ENCODE measurements at regions not wholly inside any gene's neighbourhood (a gene's known extent, or its start where the extent isn't known, plus 50 kb on each side); places are given as distances from the start of the nearest gene placed in this dataset.
A peak's percentile ranks its signal among the peaks of the same experiment; 100 is the strongest.

DNA sequence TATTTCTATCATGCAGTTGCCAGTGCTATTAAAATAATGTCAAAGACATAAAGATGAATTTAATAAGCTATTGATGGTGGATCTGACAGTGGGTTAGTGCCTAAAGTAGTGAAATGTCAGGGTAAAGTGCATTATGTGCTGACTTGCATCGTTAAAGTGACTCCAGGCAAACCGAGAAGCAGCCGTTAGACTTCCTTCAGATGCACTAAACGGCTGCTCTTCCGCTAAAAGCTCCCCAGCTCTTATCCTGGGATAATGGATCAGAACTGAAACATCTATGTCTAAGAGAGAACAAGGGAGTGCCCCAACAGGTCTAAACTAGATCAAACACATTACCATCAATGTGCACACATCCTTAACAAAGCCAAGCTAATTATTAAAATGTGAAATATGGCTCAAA lies 468.2 kb downstream of the NTRK2 start:
- TF ChIP-seq, protein P1, sequence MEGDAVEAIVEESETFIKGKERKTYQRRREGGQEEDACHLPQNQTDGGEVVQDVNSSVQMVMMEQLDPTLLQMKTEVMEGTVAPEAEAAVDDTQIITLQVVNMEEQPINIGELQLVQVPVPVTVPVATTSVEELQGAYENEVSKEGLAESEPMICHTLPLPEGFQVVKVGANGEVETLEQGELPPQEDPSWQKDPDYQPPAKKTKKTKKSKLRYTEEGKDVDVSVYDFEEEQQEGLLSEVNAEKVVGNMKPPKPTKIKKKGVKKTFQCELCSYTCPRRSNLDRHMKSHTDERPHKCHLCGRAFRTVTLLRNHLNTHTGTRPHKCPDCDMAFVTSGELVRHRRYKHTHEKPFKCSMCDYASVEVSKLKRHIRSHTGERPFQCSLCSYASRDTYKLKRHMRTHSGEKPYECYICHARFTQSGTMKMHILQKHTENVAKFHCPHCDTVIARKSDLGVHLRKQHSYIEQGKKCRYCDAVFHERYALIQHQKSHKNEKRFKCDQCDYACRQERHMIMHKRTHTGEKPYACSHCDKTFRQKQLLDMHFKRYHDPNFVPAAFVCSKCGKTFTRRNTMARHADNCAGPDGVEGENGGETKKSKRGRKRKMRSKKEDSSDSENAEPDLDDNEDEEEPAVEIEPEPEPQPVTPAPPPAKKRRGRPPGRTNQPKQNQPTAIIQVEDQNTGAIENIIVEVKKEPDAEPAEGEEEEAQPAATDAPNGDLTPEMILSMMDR (IDR thresholded peaks at IDR 0.05; ENCODE audit: insufficient read depth, low read depth, low read length, missing control alignments), result no peak
- DNase-seq (ENCODE audit: low read depth), result peak; percentile 9

DNA sequence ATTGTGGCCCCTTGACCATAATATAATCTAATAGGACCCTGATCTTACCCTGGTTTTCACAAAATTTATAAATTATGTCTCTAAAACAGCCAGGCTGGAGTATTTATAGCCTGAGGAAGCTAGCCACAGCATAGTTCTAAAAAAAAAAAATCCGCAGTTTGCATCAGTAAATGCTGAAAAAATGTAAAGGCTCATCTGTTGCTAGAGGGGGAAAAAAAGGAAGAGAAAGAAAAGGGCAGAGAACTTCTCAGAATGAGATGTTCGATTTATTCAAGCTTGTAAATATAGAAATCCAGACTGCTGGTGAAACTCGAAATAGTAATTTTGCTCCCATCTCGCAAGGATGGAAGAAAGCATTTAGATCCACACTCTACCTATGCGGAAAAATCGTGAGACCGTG lies 467.5 kb downstream of the NTRK2 start:
- H3K4me3 ChIP-seq (ENCODE audit: low read length), result no peak overlapping the region
- DNase-seq (ENCODE audit: low read depth), result no peak
- TF ChIP-seq, protein P1 (IDR thresholded peaks at IDR 0.05; ENCODE audit: insufficient read depth, low read depth, low read length, missing control alignments), result no peak

More for the DNA sequence above, 468.2 kb downstream of the NTRK2 start:
- no peak overlapping the region for H3K4me3 ChIP-seq (ENCODE audit: low read length)

DNA sequence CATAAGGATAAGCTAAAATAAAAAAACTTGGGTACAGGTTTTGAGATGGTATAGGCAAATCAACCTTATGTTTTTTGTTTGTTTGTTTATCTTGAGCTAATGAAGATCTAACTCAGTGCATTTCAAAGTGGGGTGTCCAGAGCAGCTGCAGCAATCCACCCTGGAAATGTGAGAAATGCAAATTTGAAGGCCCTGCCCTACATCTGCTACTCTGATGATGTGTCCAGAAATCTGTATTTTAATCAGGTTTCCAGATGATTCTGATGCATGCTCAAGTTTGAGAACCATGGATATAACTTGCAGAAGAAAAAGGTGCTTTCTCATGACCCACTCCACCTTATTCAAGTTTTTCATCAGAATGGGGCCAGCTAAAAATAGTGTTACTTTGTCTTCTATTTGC lies 467.0 kb downstream of the NTRK2 start:
- no peak overlapping the region for H3K4me3 ChIP-seq (ENCODE audit: low read length)
- TF ChIP-seq, protein P1 (IDR thresholded peaks at IDR 0.05; ENCODE audit: insufficient read depth, low read depth, low read length, missing control alignments), result no peak
- DNase-seq (ENCODE audit: low read depth), result no peak

DNA sequence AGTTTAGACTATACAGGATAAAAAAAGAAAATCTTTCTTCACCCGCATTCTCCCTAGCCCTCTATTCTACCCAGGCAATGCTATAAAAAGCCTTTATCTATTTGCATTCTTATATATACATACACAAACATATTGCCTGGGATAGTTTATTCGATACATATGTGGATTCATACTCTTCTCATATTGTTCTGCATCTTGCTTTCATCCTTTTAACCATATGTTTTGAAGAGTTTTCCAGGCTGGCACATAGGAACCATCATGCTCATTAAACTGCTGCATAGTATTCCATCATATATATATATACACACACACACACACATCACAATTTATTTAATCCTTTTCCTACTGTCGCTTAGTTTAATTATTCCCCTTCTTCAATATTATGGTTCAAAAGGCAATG lies 461.2 kb downstream of the NTRK2 start:
- TF ChIP-seq, protein P1 (IDR thresholded peaks at IDR 0.05; ENCODE audit: insufficient read depth, low read depth, low read length, missing control alignments), result no peak
- no peak overlapping the region for H3K4me3 ChIP-seq (ENCODE audit: low read length)
- DNase-seq (ENCODE audit: low read depth), result no peak

DNA sequence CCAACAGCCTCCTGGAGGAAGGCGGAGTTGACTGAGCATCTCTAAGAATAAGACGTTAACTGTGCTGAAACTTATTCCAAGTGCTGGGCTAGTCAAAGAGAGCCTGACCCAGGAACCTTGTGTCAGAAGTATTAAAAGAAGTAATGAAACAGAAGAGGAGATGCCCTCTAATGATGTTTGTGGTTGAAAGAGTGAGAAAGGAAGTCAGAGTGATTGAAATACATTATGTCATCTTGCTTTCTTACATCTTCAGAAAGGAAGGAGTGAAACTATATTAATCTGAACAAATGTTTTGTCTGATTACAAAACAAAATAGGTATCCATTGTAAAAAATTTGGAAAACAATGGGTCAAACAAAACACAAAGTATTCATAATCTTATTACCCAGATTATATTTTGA lies 460.7 kb downstream of the NTRK2 start:
- DNase-seq (ENCODE audit: low read depth), result no peak
- H3K4me3 ChIP-seq (ENCODE audit: low read length), result no peak overlapping the region

DNA sequence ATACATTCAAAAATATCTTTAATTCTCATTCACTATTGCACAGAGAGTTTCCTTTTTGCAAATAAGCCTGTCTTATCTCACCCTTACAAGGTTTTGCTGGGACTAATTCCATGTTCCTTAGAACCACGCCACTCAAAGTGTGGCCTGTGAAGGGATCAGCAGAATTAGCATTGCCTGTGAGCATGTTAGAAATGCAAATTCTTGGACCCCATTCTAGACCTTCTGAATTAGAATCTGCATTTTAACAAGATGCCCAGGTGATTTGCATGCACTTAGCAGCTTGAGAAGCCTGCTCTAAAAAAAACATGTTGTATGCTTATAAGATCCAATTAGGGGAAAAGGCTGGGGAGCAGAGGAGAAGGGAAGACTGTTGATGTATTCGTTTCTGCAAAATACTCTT lies 460.0 kb downstream of the NTRK2 start:
- no peak for DNase-seq (ENCODE audit: low read depth)
- H3K4me3 ChIP-seq (ENCODE audit: low read length), result no peak overlapping the region
- TF ChIP-seq, protein P1 (IDR thresholded peaks at IDR 0.05; ENCODE audit: insufficient read depth, low read depth, low read length, missing control alignments), result no peak

More for the DNA sequence above, 460.7 kb downstream of the NTRK2 start:
- TF ChIP-seq, protein P1 (IDR thresholded peaks at IDR 0.05; ENCODE audit: insufficient read depth, low read depth, low read length, missing control alignments), result no peak

DNA sequence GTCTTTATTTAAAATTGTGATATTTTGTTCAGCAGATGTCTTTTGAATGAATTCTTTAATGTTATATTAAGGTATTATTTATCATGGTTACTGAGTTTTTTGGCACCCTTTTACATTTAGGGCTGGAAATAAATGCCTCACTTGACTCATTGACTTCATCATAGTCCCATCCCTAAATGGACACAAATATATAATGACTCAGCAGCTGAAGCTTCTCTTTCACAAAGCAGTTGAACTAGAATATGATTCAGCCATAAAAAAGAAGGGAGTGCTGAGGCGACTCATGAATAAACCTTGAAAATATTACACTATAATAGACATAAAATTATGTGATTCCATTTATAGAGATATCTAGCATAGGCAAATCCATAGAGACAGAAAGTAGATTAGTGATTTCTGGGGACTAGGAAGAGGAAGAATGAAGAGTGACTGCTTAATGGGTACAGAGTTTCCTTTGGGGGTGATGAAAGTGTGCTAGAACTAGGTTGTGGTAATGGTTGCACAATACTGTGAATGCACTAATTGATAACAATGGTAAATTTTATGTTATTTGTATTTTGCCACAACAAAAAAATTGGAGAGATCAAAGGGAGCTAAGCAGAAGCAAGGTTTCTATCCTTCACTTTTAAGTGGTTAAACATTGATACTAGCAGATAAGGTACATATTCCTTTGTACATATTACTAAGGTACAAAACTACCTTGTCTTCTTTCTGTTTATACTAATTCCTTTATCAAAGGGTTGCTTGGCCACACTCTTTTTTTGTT lies 449.6 kb downstream of the NTRK2 start:
- TF ChIP-seq, protein P1 (IDR thresholded peaks at IDR 0.05; ENCODE audit: insufficient read depth, low read depth, low read length, missing control alignments), result no peak
- DNase-seq (ENCODE audit: low read depth), result peak; percentile 89
- H3K4me3 ChIP-seq (ENCODE audit: low read length), result no peak overlapping the region

Data from epithelial cell of esophagus (primary cell).